ENCODE measurements at regions not wholly inside any gene's neighbourhood (a gene's known extent, or its start where the extent isn't known, plus 50 kb on each side); places are given as distances from the start of the nearest gene placed in this dataset.

- TF ChIP-seq ZNF462 (CRISPR knock-in tag; IDR thresholded peaks at IDR 0.05), result no peak
- TF ChIP-seq CREB1 (CRISPR knock-in tag; IDR thresholded peaks at IDR 0.05; ENCODE audit: low read depth), result no peak
- TF ChIP-seq POLR2AphosphoS5 (IDR thresholded peaks at IDR 0.05; ENCODE audit: low read depth), result no peak
- no peak for TF ChIP-seq ZNF331 (CRISPR knock-in tag; IDR thresholded peaks at IDR 0.05; ENCODE audit: low read depth)
These were observed 102.3 kb downstream of the SIK1 start (continued) for GRCh38 chr21:43324596-43324995.

GRCh38 chr21:43323244-43324005 lies 103.5 kb downstream of the SIK1 start:
- Histone ChIP-seq H2AFZ (no peak overlapping the region), H3K4me1 (ENCODE audit: insufficient read depth) (no peaks in the 10 kb centered on the region), H3K9me2 (ENCODE audit: insufficient read depth) (no peaks in the 10 kb centered on the region), H3K27ac (ENCODE audit: low read depth) (no peak overlapping the region), H3K79me2 (replicated peaks; ENCODE audit: insufficient read depth) (no peaks in the 10 kb centered on the region), H4K20me1 (replicated peaks; ENCODE audit: insufficient read depth) (no peaks in the 10 kb centered on the region), H3K36me3 (ENCODE audit: insufficient read depth) (no peaks in the 10 kb centered on the region), H3K4me2 (no peak overlapping the region), H3K27me3 (ENCODE audit: insufficient read depth) (no peaks in the 10 kb centered on the region), H3K4me3 (no peak overlapping the region), H3F3A (replicated peaks; ENCODE audit: low read depth) (no peaks in the 10 kb centered on the region)
- no peak for TF ChIP-seq REST (IDR thresholded peaks at IDR 0.05; ENCODE audit: unreplicated experiment)
- TF ChIP-seq ZNF331 (CRISPR knock-in tag; IDR thresholded peaks at IDR 0.05; ENCODE audit: low read depth), result no peak
- no peak for TF ChIP-seq JUNB (IDR thresholded peaks at IDR 0.05; ENCODE audit: unreplicated experiment)
- TF ChIP-seq STAT1 (IDR thresholded peaks at IDR 0.05; ENCODE audit: unreplicated experiment), result no peak
- TF ChIP-seq EZH2phosphoT487 (IDR thresholded peaks at IDR 0.05; ENCODE audit: unreplicated experiment), result no peak
- H3K4me3 Mint-ChIP-seq, result no peak overlapping the region
- H3K27me3 Mint-ChIP-seq (ENCODE audit: insufficient read depth, low read depth, poor library complexity), result peaks cover 13% of the 10 kb centered on the region
- no peak for ATAC-seq
- peaks cover 4% of the 10 kb centered on the region; the same call in 2 of the 3 replicates for H3K36me3 Mint-ChIP-seq (ENCODE audit: low read depth)
- peaks cover 8% of the 10 kb centered on the region for H3K4me1 Mint-ChIP-seq
- no peak for DNase-seq (ENCODE audit: low spot score)
- H3K9me3 Mint-ChIP-seq, result peaks cover 4% of the 10 kb centered on the region; the same call in 2 of the 3 replicates
- H3K27ac Mint-ChIP-seq, result no peak overlapping the region

Measured in GM23338 (cell line).